ENCODE measurements at regions not wholly inside any gene's neighbourhood (a gene's known extent, or its start where the extent isn't known, plus 50 kb on each side); places are given as distances from the start of the nearest gene placed in this dataset.

- DNase-seq, result no peak
Measured at GRCh38 chr3:106728315-106729098, 648.7 kb upstream of the CCDC54 start.

DNA sequence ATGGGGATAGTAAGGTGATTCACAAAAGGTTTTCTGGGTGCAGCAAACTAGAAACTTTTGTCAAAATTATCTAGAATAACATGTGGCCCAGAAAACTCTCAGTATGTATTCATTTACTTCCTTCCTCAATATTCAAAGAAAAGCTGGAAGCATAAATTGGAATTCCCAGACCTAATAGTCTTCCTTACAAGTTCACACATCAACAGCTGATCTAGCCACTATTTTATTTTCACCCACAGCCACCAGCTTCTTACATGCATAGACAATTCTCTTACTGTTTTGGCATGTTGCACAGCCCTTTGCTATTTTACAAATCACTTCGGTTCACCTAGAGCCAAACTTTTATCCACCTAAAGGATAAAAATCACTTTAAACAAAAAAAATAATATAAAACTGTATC, 647.8 kb upstream of the CCDC54 start:
- no peak for DNase-seq

- no peak for DNase-seq
Measured at GRCh38 chr3:106731230-106731629, 646.0 kb upstream of the CCDC54 start.

DNA sequence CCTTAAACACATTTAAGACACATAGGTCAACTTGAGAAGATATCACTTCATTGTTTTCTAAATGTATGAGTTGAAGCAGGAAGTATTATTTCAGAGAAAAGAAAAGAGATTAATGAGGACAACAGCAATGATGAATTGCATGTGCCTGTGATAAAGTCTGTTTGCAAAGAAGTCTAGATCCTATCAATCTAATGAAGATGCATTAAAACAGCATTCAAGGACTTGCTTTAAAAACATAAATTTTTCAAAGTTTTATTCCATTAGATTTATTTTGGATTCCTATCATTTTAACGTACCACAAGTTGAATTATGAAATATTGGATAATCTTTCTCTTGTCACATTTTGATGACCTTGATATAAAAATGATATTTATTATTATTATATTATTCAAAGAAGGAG, 642.5 kb upstream of the CCDC54 start:
- DNase-seq, result no peak

DNA sequence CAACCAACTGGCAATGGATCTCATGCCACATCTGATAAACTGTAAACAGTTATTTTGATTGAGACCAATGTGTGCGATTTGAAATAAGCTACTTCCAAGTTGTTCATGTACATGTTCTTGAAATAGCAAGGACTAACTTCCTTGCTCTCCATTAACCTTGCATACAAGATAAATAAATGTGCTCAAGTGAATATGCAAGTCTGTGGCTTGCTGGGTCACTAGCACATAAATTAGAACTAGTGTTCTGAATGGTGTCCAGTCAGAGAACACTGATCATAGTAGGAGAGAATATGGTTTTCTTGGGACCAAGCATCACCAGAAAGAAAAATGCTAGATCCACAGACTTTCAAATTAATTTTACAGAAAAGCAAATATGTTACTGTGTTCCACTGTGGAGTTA, 640.0 kb upstream of the CCDC54 start:
- no peak for DNase-seq

GRCh38 chr3:106740116-106740515, 637.1 kb upstream of the CCDC54 start:
- no peak for DNase-seq

GRCh38 chr3:106745344-106746168, 631.7 kb upstream of the CCDC54 start:
- no peak for DNase-seq

GRCh38 chr3:106746286-106746685, 631.0 kb upstream of the CCDC54 start:
- no peak for DNase-seq

GRCh38 chr3:106748472-106749262, 628.6 kb upstream of the CCDC54 start:
- no peak for DNase-seq

DNA sequence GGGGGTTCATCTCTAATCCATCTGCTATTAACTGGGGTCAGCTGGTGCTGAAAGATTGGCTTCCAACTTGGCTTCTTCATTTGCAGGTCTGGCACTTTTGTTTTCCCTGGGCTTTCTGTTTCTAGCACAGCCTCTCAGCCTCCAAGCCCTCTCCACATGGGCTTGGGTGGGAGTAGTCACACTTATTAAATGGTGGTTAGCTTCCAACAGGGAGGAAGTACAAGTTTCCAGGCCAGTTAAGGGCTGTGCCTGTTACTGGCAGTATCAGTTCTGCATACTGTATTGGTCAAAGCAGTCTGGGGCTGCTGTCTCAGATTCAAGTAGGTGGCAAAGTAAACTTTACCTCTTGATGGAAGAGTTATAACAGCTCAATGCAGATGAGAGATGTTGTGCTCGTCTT, 627.1 kb upstream of the CCDC54 start:
- DNase-seq, result no peak

DNA sequence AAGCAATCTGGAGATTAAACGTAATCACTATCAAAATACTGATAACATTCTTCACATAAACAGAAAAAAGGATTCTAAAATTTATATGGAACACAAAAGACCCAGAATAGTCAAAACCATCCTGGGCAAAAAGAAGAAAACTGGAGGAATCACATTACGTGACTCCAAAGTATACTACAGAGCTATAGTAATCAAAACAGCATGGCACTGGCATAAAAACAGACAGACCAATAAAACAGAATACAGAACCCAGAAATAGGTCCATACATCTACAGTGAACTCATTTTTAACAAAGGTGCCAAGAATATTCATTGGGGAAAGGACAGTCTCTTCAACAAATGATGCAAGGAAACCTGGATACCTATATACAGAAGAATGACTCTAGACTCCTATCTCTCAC, 621.9 kb upstream of the CCDC54 start:
- DNase-seq, result no peak

- DNase-seq, result no peak
Measured at GRCh38 chr3:106756901-106757300, 620.3 kb upstream of the CCDC54 start.

DNA sequence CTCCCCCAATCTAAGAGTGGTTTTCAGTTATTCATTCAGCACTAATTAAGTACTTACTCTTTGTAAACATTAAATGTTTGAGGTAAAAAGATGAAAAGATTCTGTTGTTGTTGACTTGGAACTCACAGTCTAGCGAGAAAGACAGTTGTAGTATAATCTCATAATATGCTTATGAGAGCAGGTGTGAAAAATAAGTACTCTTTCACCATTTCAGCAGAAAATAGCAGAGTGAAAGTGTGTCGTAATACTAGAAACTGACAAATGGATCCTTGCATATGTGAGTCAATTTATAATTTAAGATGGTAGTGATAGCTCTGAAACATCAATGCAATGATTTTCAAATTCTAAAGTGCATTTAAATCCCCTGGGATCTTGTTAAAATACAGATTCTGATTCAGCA, 618.8 kb upstream of the CCDC54 start:
- no peak for DNase-seq

DNA sequence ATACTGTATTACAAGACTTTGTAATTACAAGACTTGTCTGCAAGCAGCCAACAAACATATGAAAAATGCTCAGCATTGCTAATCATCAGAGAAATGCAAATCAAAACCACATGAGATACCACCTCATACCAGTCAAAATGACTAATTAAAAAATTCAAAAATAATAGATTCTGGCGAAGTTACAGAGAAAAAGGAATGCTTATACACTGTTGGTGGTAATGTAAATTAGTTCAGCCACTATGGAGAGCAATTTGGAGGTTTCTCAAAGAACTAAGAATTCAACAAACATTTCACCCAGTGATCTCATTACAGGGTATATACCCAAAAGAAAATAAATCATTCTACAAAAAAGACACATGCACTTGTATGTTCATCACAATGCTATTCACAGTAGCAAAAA, 617.5 kb upstream of the CCDC54 start:
- no peak for DNase-seq

GRCh38 chr3:106765342-106765741, 611.9 kb upstream of the CCDC54 start:
- no peak for DNase-seq

DNA sequence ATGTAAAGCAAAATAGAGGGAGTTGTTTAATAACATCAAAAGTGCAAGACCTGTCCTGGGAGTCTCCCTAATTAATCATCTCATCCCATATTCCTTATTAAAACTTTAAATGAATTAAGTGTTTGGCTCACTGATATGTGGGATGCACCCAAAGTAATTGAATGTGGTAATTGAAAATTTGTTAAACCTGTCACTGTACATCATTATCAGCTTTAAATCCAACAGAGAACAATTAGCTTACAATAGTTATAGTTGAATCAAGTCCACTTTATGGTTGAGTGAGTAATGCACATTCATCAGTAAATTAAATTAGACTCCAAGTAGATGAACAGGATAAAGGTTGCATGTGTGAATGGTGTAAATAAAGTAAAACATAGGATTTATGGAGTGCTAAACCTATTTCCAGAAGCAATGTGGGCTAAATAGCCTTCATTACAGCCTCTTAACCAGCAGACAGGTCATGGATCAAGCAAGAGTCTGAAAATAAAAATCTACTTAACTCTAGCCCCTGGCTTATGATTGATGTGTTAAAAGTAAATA, 608.2 kb upstream of the CCDC54 start:
- DNase-seq, result peak; percentile 43

GRCh38 chr3:106773795-106774194, 603.4 kb upstream of the CCDC54 start:
- no peak for DNase-seq

DNA sequence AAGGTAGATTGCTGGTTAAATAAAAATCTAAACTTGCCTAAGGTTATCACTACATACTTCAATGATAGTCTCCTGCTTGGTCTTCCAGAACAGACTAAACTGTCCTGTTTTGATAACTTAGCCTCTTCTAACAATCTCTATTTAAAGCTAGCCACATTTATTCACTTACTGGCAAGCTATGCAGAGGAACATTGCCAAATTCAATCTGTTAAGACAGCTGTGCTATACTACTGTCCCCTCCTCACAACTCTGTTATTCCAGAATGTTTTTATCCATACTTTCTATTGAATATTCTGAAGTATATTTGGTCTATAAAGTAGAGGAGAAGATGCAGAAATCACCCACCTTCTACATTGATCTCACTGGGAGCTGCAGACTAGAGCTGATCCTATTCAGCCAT, 594.0 kb upstream of the CCDC54 start:
- no peak for DNase-seq

DNA sequence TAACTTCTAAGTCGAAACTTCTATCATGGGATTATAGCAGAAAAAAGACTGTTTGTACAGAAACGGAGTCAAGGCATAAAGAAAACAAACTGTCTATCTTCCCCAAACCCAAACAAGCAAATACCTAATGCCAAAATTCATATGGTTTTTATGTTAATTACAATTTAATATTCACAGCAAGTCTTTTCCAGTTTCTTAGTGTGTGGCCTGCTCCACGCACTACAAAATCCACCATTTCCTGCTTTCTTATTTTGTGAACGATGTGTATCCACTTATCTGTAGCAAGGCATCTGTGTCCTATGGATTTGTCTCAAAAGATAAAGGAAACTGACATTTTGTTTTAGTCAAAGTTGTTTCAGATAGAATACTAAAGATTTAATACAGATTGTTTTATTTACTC, 588.0 kb upstream of the CCDC54 start:
- no peak for DNase-seq

GRCh38 chr3:106792716-106793115, 584.5 kb upstream of the CCDC54 start:
- DNase-seq, result no peak

- no peak for DNase-seq
Measured at GRCh38 chr3:106794442-106794841, 582.8 kb upstream of the CCDC54 start.

- no peak for DNase-seq
Measured at GRCh38 chr3:106795553-106795952, 581.7 kb upstream of the CCDC54 start.

- no peak for DNase-seq
Measured at GRCh38 chr3:106797461-106797860, 579.8 kb upstream of the CCDC54 start.
